RWPE1 (cell line): ENCODE measurements at regions not wholly inside any gene's neighbourhood (a gene's known extent, or its start where the extent isn't known, plus 50 kb on each side); places are given as distances from the start of the nearest gene placed in this dataset.

Experiments
- CTCF ChIA-PET: fragments of 350-600 bp; sonication (Branson Sonifier 250); formaldehyde crosslinking; extraction: SDS; loops from one replicate; lab custom pipeline; 2021; lab: Yijun Ruan, JAX
- POLR2A ChIA-PET: fragments of 400-600 bp; formaldehyde crosslinking; extraction: SDS; loops from one replicate; lab custom pipeline; 2020; ENCODE audit warnings: antibody characterized with exemption; ENCODE audit not compliant: low non-redundant PET; lab: Yijun Ruan, JAX
- DNase-seq: peaks from one replicate; pipeline ENCODE4 v3.0.0; 2012; ENCODE audit warnings: low spot score
- H3K27ac ChIP-seq: fragments of 450-650 bp; 2 replicates; pipeline ENCODE4 v1.5.1; 2017
- CTCF ChIP-seq: fragments of 450-650 bp; conservative IDR thresholded peaks from 2 replicates; pipeline ENCODE4 v1.5.1; 2017; ENCODE audit warnings: low read depth, mild to moderate bottlenecking

GRCh38 chr6:149225946-149226345 is 91.6 kb upstream of the TAB2 start:
- H3K27ac ChIP-seq, result no peak overlapping the region
- POLR2A ChIA-PET, result no interaction called here
- no peak for TF ChIP-seq CTCF
- CTCF ChIA-PET, result no interaction called here
- DNase-seq, result no peak

GRCh38 chr6:149227796-149228195 is 89.7 kb upstream of the TAB2 start:
- DNase-seq, result no peak
- CTCF ChIA-PET, result no interaction called here
- POLR2A ChIA-PET, result no interaction called here
- no peak for TF ChIP-seq CTCF
- no peak overlapping the region for H3K27ac ChIP-seq

- POLR2A ChIA-PET, result no interaction called here
- DNase-seq, result no peak
- CTCF ChIA-PET, result no interaction called here
- no peak overlapping the region for H3K27ac ChIP-seq
- no peak for TF ChIP-seq CTCF
Measured at GRCh38 chr6:149228311-149228955, 89.1 kb upstream of the TAB2 start.

- CTCF ChIA-PET, result no interaction called here
- H3K27ac ChIP-seq, result no peak overlapping the region
- no peak for TF ChIP-seq CTCF
- POLR2A ChIA-PET, result no interaction called here
- DNase-seq, result no peak
Measured at GRCh38 chr6:149229096-149229495, 88.4 kb upstream of the TAB2 start.

GRCh38 chr6:149230712-149231460 is 86.6 kb upstream of the TAB2 start:
- ChIA-PET CTCF (interaction anchor here (0.6 to 0.9 kb wide), 2 partner anchors 8 to 832 kb away, joined by 6 read pairs; no protein-coding TSS in a partner anchor), POLR2A (no interaction called here)
- DNase-seq, result no peak
- H3K27ac ChIP-seq, result no peak overlapping the region
- no peak for TF ChIP-seq CTCF

- H3K27ac ChIP-seq, result no peak overlapping the region
- CTCF ChIA-PET, result interaction anchor here (0.9 kb wide), 1 partner anchor 8 kb away, joined by 6 read pairs; no protein-coding TSS in a partner anchor
- no peak for DNase-seq
- no peak for TF ChIP-seq CTCF
- POLR2A ChIA-PET, result no interaction called here
Measured at GRCh38 chr6:149231778-149232177, 85.7 kb upstream of the TAB2 start.
